ENCODE measurements at regions not wholly inside any gene's neighbourhood (a gene's known extent, or its start where the extent isn't known, plus 50 kb on each side); places are given as distances from the start of the nearest gene placed in this dataset.

GRCh38 chr12:24743941-24744793 lies 204.7 kb downstream of the BCAT1 start:
- H3K4me2 ChIP-seq = no peak overlapping the region
- TF ChIP-seq EZH2phosphoT487 (IDR thresholded peaks at IDR 0.05; ENCODE audit: low read depth, severe bottlenecking, unreplicated experiment) (no peak), EZH2 (IDR thresholded peaks at IDR 0.05; ENCODE audit: borderline replicate concordance) (no peak), CTCF (IDR thresholded peaks at IDR 0.05; ENCODE audit: poor library complexity) (no peak)
- no peaks in the 10 kb centered on the region for H3K9me2 ChIP-seq (replicated peaks; ENCODE audit: insufficient read depth)
- peaks cover 6% of the 10 kb centered on the region for H3K4me1 ChIP-seq (ENCODE audit: insufficient read depth)
- no peaks in the 10 kb centered on the region for H4K20me1 ChIP-seq (ENCODE audit: insufficient read depth, poor library complexity, severe bottlenecking)
- H3K79me2 ChIP-seq = no peaks in the 10 kb centered on the region
- DNase-seq (ENCODE audit: low spot score) = no peak
- H3K27me3 ChIP-seq = no peaks in the 10 kb centered on the region
- H3K27ac ChIP-seq = no peak overlapping the region
- H2AFZ ChIP-seq = no peak overlapping the region
- H3K36me3 ChIP-seq (replicated peaks; ENCODE audit: insufficient read depth, low read depth) = no peaks in the 10 kb centered on the region
- WGBS (ENCODE audit: low lambda C conversion rate, missing lambda C conversion rate) = 64% methylated on average over 9 of the region's 9 CpGs
- no peaks in the 10 kb centered on the region for H3K9me3 ChIP-seq (ENCODE audit: low read depth)
- H3K4me3 ChIP-seq = no peak overlapping the region

- Histone ChIP-seq H2AFZ (no peak overlapping the region), H3K27me3 (no peaks in the 10 kb centered on the region), H4K20me1 (ENCODE audit: insufficient read depth, poor library complexity, severe bottlenecking) (no peaks in the 10 kb centered on the region), H3K36me3 (replicated peaks; ENCODE audit: insufficient read depth, low read depth) (no peaks in the 10 kb centered on the region), H3K4me2 (no peak overlapping the region), H3K27ac (no peak overlapping the region), H3K4me1 (ENCODE audit: insufficient read depth) (peaks cover 2% of the 10 kb centered on the region), H3K9me3 (ENCODE audit: low read depth) (no peaks in the 10 kb centered on the region), H3K4me3 (no peak overlapping the region), H3K79me2 (no peaks in the 10 kb centered on the region), H3K9me2 (replicated peaks; ENCODE audit: insufficient read depth) (no peaks in the 10 kb centered on the region)
- DNase-seq (ENCODE audit: low spot score) = no peak
- TF ChIP-seq CTCF (IDR thresholded peaks at IDR 0.05; ENCODE audit: poor library complexity) = no peak
- no peak for TF ChIP-seq EZH2 (IDR thresholded peaks at IDR 0.05; ENCODE audit: borderline replicate concordance)
- TF ChIP-seq EZH2phosphoT487 (IDR thresholded peaks at IDR 0.05; ENCODE audit: low read depth, severe bottlenecking, unreplicated experiment) = no peak
- WGBS (ENCODE audit: low lambda C conversion rate, missing lambda C conversion rate) = 80% methylated on average over 5 of the region's 5 CpGs
Measured at GRCh38 chr12:24742378-24742777, 206.5 kb downstream of the BCAT1 start.

GRCh38 chr12:24741216-24741615 lies 207.7 kb downstream of the BCAT1 start:
- TF ChIP-seq EZH2 (IDR thresholded peaks at IDR 0.05; ENCODE audit: borderline replicate concordance) = no peak
- TF ChIP-seq EZH2phosphoT487 (IDR thresholded peaks at IDR 0.05; ENCODE audit: low read depth, severe bottlenecking, unreplicated experiment) = no peak
- no peak for TF ChIP-seq CTCF (IDR thresholded peaks at IDR 0.05; ENCODE audit: poor library complexity)
- H3K27ac ChIP-seq = no peak overlapping the region
- 80% methylated on average over 9 of the region's 9 CpGs for WGBS (ENCODE audit: low lambda C conversion rate, missing lambda C conversion rate)

More at GRCh38 chr12:24741216-24741615, 207.7 kb downstream of the BCAT1 start:
- H3K36me3 ChIP-seq (replicated peaks; ENCODE audit: insufficient read depth, low read depth) = no peaks in the 10 kb centered on the region
- H3K9me3 ChIP-seq (ENCODE audit: low read depth) = no peaks in the 10 kb centered on the region
- no peaks in the 10 kb centered on the region for H3K79me2 ChIP-seq
- no peaks in the 10 kb centered on the region for H3K27me3 ChIP-seq
- no peaks in the 10 kb centered on the region for H4K20me1 ChIP-seq (ENCODE audit: insufficient read depth, poor library complexity, severe bottlenecking)
- no peak overlapping the region for H3K4me2 ChIP-seq
- H2AFZ ChIP-seq = no peak overlapping the region
- no peak overlapping the region for H3K4me3 ChIP-seq
- no peak for DNase-seq (ENCODE audit: low spot score)
- no peaks in the 10 kb centered on the region for H3K4me1 ChIP-seq (ENCODE audit: insufficient read depth)
- no peaks in the 10 kb centered on the region for H3K9me2 ChIP-seq (replicated peaks; ENCODE audit: insufficient read depth)
